ENCODE measurements at regions not wholly inside any gene's neighbourhood (a gene's known extent, or its start where the extent isn't known, plus 50 kb on each side); places are given as distances from the start of the nearest gene placed in this dataset.
"Not testable (repeated sequence)": the region's sequence is repeated elsewhere in the genome, so short reads cannot be mapped to it uniquely, and the experiment has no call there.

GRCh38 chr6:11938285-11938890 is 73.7 kb upstream of the HIVEP1 start:
- DNase-seq, result no peak

GRCh38 chr6:11934638-11935037 is 77.5 kb upstream of the HIVEP1 start:
- CTCF ChIA-PET, result no interaction called here
- H3K36me3 ChIP-seq (ENCODE audit: control insufficient read depth, insufficient read depth, low read length), result no peaks in the 10 kb centered on the region
- no TSS peak for BruUV-seq (replicated peaks)
- no peak overlapping the region for H3K4me3 ChIP-seq (ENCODE audit: low read depth, low read length)
- Mint-ChIP-seq H3K36me3 (ENCODE audit: insufficient read depth, unreplicated experiment) (no peaks in the 10 kb centered on the region), H3K4me1 (ENCODE audit: low read depth, unreplicated experiment) (no peaks in the 10 kb centered on the region), H3K9me3 (ENCODE audit: unreplicated experiment) (no peaks in the 10 kb centered on the region), H3K4me3 (ENCODE audit: unreplicated experiment) (no peak overlapping the region), H3K27ac (ENCODE audit: unreplicated experiment) (no peak overlapping the region), H3K27me3 (ENCODE audit: insufficient read depth, unreplicated experiment) (no peaks in the 10 kb centered on the region)
- H3K4me1 ChIP-seq, result no peaks in the 10 kb centered on the region
- intact Hi-C loops (cut with micrococcal nuclease; ENCODE audit: unreplicated experiment), result no loop called here
- no peak for TF ChIP-seq CTCF (IDR thresholded peaks at IDR 0.05; ENCODE audit: insufficient read depth in 1 of 2, low read depth in 1 of 2, low read length in 1 of 2, severe bottlenecking in 1 of 2, unreplicated experiment in 1 of 2)
- H3K9me3 ChIP-seq, result no peaks in the 10 kb centered on the region
- H3K27me3 ChIP-seq (replicated peaks; ENCODE audit: control insufficient read depth, insufficient read depth, low read length), result no peaks in the 10 kb centered on the region
- POLR2A ChIA-PET, result no interaction called here
- no peak for DNase-seq

More at GRCh38 chr6:11938285-11938890, 73.7 kb upstream of the HIVEP1 start:
- peaks cover 9% of the 10 kb centered on the region for H3K4me1 Mint-ChIP-seq (ENCODE audit: low read depth, unreplicated experiment)
- Histone ChIP-seq H3K4me1 (no peaks in the 10 kb centered on the region), H3K36me3 (ENCODE audit: control insufficient read depth, insufficient read depth, low read length) (no peaks in the 10 kb centered on the region), H3K9me3 (no peaks in the 10 kb centered on the region), H3K27me3 (replicated peaks; ENCODE audit: control insufficient read depth, insufficient read depth, low read length) (no peaks in the 10 kb centered on the region), H3K4me3 (ENCODE audit: low read depth, low read length) (no peak overlapping the region)
- ChIA-PET POLR2A (no interaction called here), CTCF (no interaction called here)
- TF ChIP-seq CTCF (IDR thresholded peaks at IDR 0.05; ENCODE audit: insufficient read depth in 1 of 2, low read depth in 1 of 2, low read length in 1 of 2, severe bottlenecking in 1 of 2, unreplicated experiment in 1 of 2), result no peak
- intact Hi-C loops (cut with micrococcal nuclease; ENCODE audit: unreplicated experiment), result no loop called here
- H3K27me3 Mint-ChIP-seq (ENCODE audit: insufficient read depth, unreplicated experiment), result no peaks in the 10 kb centered on the region
- H3K27ac Mint-ChIP-seq (ENCODE audit: unreplicated experiment), result no peak overlapping the region
- H3K36me3 Mint-ChIP-seq (ENCODE audit: insufficient read depth, unreplicated experiment), result no peaks in the 10 kb centered on the region
- H3K9me3 Mint-ChIP-seq (ENCODE audit: unreplicated experiment), result no peaks in the 10 kb centered on the region
- no TSS peak for BruUV-seq (replicated peaks)
- H3K4me3 Mint-ChIP-seq (ENCODE audit: unreplicated experiment), result no peak overlapping the region

GRCh38 chr6:11932892-11933291 is 79.2 kb upstream of the HIVEP1 start:
- H3K36me3 Mint-ChIP-seq (ENCODE audit: insufficient read depth, unreplicated experiment); CTCF ChIA-PET; H3K27me3 Mint-ChIP-seq (ENCODE audit: insufficient read depth, unreplicated experiment); H3K27me3 ChIP-seq (replicated peaks; ENCODE audit: control insufficient read depth, insufficient read depth, low read length); POLR2A ChIA-PET; H3K4me3 ChIP-seq (ENCODE audit: low read depth, low read length); H3K9me3 Mint-ChIP-seq (ENCODE audit: unreplicated experiment); DNase-seq; H3K36me3 ChIP-seq (ENCODE audit: control insufficient read depth, insufficient read depth, low read length); intact Hi-C loops (cut with micrococcal nuclease; ENCODE audit: unreplicated experiment); H3K27ac Mint-ChIP-seq (ENCODE audit: unreplicated experiment); H3K9me3 ChIP-seq; H3K4me1 ChIP-seq; H3K4me1 Mint-ChIP-seq (ENCODE audit: low read depth, unreplicated experiment); BruUV-seq (replicated peaks); H3K4me3 Mint-ChIP-seq (ENCODE audit: unreplicated experiment): not testable (repeated sequence)

All from Caco-2 (cell line).